ENCODE measurements at regions not wholly inside any gene's neighbourhood (a gene's known extent, or its start where the extent isn't known, plus 50 kb on each side); places are given as distances from the start of the nearest gene placed in this dataset.

DNA sequence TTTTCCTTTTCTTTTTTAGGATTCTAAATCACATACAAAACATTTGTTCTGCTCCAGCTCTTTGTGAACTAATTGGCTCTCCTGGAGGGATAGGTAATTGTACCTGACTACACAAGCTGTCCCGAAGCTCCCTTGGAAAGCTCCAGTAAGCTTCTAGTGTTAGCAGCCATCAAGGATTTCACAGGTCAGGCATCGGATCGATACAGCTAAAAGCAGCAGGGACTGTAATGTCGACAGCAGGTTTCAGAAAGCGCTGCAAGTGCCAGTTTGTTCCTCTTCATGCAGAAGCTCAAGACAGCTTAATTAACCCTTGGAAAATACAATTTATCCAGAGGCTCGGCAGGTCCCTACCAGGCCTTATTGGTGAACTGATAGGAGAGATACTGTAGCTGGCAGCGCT lies 87.2 kb upstream of the VRK2 start:
- in situ Hi-C loops (cut with MboI; ENCODE audit: low sequenced_read_pairs), result no loop called here

GRCh38 chr2:57962861-57963260 lies 83.7 kb upstream of the VRK2 start:
- in situ Hi-C loops (cut with MboI; ENCODE audit: low sequenced_read_pairs), result no loop called here

- in situ Hi-C loops (cut with MboI; ENCODE audit: low sequenced_read_pairs), result no loop called here
These were observed 81.4 kb upstream of the VRK2 start for GRCh38 chr2:57965219-57965618.

GRCh38 chr2:57965961-57966360 lies 80.6 kb upstream of the VRK2 start:
- in situ Hi-C loops (cut with MboI; ENCODE audit: low sequenced_read_pairs), result no loop called here

DNA sequence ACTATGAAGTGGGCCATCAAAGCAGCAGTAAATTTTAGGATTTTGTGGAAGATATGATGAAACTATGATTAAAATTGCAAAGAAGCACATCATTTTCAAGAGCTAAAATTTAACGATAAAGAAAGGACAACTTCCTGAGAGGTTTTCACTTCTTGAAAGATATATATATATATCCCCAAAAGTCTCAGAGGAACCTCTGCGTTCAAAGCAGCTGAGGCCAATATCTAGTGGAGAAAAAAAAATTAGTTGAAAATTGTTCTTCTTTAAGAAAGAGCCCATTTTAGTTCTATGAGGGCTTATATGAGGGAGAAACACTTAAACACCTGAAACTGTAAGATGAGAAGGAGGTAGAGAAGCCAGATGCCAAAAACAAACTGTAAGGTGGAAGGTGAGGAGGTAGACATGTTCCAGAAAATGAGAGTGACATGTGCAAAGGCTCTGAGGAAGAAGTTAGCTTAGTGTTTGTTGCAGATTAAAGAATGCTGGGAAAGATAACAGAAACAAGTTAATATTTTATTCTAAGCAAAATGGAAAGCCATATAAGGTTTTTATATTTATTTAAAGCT lies 72.9 kb upstream of the VRK2 start:
- in situ Hi-C loops (cut with MboI; ENCODE audit: low sequenced_read_pairs), result no loop called here

DNA sequence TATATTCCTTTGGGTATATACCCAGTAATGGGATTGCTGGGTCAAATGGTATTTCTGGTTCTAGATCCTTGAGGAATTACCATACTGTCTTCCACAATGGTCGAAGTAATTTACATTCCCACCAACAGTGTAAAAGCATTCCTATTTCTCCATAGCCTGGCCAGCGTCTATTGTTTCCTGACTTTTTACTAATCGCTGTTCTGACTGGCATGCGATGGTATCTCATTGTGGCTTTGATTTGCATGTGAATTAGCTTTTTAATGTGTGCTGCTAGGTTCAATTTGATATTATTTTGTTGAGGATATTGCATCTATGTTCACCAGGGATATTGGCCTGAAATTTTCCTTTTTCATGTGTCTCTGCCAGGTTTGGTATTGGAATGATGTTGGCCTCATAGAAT lies 67.4 kb upstream of the VRK2 start:
- in situ Hi-C loops (cut with MboI; ENCODE audit: low sequenced_read_pairs), result no loop called here

DNA sequence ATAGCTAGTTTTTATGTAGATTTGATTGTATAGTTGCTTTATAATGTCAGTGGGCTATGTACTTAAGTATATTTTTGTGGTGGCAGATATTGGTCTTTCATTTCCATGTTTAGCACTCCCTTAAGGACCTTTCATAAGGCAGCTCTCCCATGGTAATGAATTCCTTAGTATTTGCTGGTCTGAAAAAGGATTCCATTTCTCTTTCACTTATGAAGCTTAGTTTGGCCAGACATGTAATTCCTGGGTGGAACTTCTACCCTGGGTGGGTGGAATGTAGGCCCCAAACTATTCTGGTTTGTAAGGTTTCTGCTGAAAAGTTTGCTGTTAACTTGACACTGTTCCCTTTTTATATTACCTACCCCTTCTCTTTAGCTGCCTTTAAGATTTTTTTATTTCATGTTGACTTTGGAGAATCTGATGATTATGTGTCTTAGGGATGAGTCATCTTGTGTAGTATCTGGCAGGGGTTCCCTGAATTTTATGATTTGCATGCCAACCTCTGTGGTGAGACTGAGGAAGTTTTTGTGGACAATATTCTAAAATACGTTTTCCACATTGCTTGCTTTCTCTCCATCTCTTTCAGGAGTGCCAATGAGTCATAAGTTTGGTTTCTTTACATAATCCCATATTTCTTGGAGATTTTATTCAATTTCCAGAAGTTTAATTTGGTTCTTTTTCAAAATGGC lies 65.4 kb upstream of the VRK2 start:
- in situ Hi-C loops (cut with MboI; ENCODE audit: low sequenced_read_pairs), result no loop called here

DNA sequence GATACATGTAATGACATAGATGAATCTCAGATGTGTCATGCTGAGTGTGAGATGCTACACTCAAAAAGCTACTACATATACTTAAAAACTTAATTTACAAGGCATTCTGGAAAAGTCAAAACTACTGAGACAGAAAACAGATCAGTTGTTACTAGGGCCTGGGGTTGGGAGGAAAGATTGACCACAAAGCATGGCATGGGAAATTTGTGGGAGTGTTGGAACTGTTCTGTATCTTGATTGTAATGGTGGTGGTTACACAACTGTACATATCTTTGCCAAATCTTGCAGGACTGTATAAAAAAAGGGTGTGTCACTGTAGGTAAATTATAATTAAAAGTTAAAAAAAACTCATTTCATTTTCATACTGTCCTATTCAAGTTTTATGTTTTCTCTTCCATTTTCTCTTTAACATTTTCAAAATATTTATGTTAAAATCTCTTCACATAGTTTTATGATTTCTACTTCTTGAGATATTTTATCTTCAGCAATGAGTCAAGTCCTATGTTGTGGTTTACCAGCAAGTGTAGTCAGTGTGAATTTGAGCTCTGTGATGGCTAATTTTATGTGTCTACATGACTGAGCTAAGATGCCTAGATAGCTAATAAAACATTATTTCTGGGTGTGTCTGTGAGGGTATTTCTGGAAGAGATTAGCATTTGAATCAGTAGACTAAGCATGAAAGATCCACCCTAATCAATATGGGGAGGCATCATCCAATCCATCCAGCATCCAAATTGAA lies 58.6 kb upstream of the VRK2 start:
- in situ Hi-C loops (cut with MboI; ENCODE audit: low sequenced_read_pairs), result no loop called here

DNA sequence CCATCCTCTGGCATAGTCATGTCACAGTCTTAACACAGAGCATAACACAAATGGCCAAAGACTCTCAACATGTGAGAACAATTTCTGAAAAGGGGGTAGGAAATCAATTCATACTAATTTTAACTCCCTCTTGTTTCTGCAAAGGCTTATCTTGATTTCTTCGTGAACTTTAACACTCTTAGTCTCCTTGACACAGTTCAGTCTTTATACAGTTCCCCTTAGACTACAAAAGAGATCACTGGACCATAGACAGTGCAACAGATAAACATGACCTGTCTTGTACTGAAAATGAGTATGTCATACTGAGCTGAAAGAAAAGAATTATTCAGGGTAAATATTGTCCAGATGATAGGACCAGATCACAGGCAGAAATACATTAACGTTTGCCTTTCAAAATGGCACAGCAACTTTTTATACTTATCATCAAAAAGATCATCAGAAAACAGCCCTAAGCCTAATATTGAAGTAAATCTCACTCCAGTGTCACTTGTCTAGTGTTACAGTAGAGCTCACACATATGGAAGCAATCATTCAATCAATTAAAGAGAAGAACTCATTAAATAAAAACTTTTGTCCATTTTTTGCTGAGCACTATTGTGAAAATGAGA lies 56.4 kb upstream of the VRK2 start:
- in situ Hi-C loops (cut with MboI; ENCODE audit: low sequenced_read_pairs), result no loop called here
